Pancreas (tissue), 10 donors: ENCODE measurements at regions not wholly inside any gene's neighbourhood (a gene's known extent, or its start where the extent isn't known, plus 50 kb on each side); places are given as distances from the start of the nearest gene placed in this dataset.
A peak's percentile ranks its signal among the peaks of the same experiment; 100 is the strongest.
"Not testable (repeated sequence)": the region's sequence is repeated elsewhere in the genome, so short reads cannot be mapped to it uniquely, and the experiment has no call there.

Experiments
- ATAC-seq, 4 donors: fragments of 200-7000 bp; cut with Tn5 transposase; one replicate each; pipeline versions ENCODE4 v1.8.0 to v1.9.1; 2020; ENCODE audit warnings: mild to moderate bottlenecking in 4 of 4, moderate library complexity in 4 of 4
- DNase-seq, 6 donors: peaks; one replicate each; pipeline ENCODE4 v3.0.0-alpha.2; 2020
- FAIRE-seq: peaks from 2 replicates; lab custom pipeline; 2012; peaks lifted over from hg19 to GRCh38; lab: Jason Lieb, UNC
- H3K27ac ChIP-seq, 4 donors: fragments of 200-600 bp; sonication (generic); 1 replicate in 3 of 4; 2 replicates in 1 of 4; pipeline versions ENCODE4 v1.5.0 to v1.8.0; 2020
- H3K27me3 ChIP-seq, 4 donors: fragments of 200-600 bp; one replicate each; pipeline ENCODE4 v1.8.0; 2021
- H3K36me3 ChIP-seq, 3 donors: fragments of 200-600 bp; sonication (generic) in 1 of 3; one replicate each; pipeline versions ENCODE4 v1.5.0 to v1.8.0; 2020 to 2021
- H3K4me1 ChIP-seq, 3 donors: fragments of 200-600 bp; one replicate each; pipeline ENCODE4 v1.8.0; 2021
- H3K4me3 ChIP-seq, 4 donors: fragments of 200-600 bp; sonication (generic) in 2 of 4; one replicate each; pipeline versions ENCODE4 v1.5.0 to v1.8.0; 2020 to 2021
- H3K9me3 ChIP-seq, 4 donors: fragments of 200-600 bp; one replicate each; pipeline ENCODE4 v1.8.0; 2021
- CTCF ChIP-seq, 4 donors: fragments of 200-600 bp; sonication (generic) in 3 of 4; IDR thresholded peaks; one replicate each; pipeline versions ENCODE4 v1.5.0 to v1.8.0; 2021; ENCODE audit warnings: antibody characterized with exemption in 4 of 4
- WGBS, 2 donors: extraction: QIAGEN DNeasy Blood & Tissue Kit; methylation state at CpG; one replicate each; pipeline ENCODE4 v1.1.7; 2013; 5-methylcytosine and 5-hydroxymethylcytosine counted together
- intact Hi-C, 3 donors: fragments of 100-400 bp; cut with DNase I; formaldehyde crosslinking; loops; one replicate each; pipeline versions ENCODE4 v1.11.1 to v1.14.2; 2022
- donor health status: healthy with polysubstance abuse.
- donor health status: DM: no; HTN: no; CAD: no; lungs with moderate emphysema.
- donor health status: DM: no; HTN: no; CAD: no.
- donor health status: control.
- donor health status: control.
- donor health status: Bipolar disorder and iron deficiency.
- donor health status: DM: yes; HTN: yes; CAD: no.
- donor health status: DM: no; HTN: no; CAD: no.
- donor health status: DM: no; HTN: no; CAD: no.
- donor health status: DM: yes; HTN: yes; CAD: no.

DNA sequence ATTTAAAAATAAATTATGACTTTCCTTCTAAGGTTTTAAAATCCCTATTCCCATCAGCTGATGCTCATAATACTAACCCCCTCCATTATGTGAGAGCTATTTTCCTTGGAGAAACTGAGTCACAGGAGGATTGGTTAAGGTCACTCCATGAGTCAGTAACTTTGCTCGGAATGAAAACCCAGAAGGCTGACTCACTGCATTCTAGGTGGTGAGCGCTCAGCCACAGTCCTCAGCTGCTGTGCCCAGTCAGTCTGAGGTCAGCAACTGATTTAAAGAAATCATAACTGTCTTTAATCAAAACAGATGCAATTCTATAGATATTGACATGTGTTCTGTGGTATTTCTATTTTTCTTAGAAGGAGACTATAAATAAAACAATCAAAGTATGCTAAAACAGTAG is 359.2 kb downstream of the GJA1 start:
- FAIRE-seq = no peak
- no peaks in the 10 kb centered on the region for H3K36me3 ChIP-seq
- no peaks in the 10 kb centered on the region for H3K9me3 ChIP-seq
- intact Hi-C loops = no loop called here
- no peaks in the 10 kb centered on the region for H3K27me3 ChIP-seq
- no peak overlapping the region for H3K4me3 ChIP-seq
- peak in 2 of 4 donors; percentile 29 to 30 for ATAC-seq
- H3K4me1 ChIP-seq = no peaks in the 10 kb centered on the region
- no peak overlapping the region for H3K27ac ChIP-seq
- no peak for TF ChIP-seq CTCF (IDR thresholded peaks at IDR 0.05)
- 74 to 78% methylated on average over 2 of the region's 2 CpGs for WGBS, 2 donors
- DNase-seq = no peak

DNA sequence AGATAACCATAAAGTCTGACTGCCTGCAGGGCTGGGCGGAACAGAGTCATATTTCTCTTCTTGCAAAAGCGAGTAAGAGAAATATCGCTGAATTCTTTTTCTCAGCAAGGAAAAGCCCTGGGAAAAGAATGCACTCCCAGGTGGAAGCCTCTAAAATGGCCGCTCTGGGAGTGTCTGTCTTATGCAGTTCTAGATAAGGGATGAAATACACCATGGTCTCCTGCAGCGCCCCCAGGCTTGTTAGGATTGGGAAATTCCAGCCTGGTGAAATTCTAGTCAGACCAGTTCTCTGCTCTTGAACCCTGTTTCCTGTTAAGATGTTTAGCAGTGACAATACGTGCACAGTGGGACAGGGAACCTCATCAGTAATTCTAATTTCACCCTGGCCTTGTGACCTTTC is 362.2 kb downstream of the GJA1 start:
- H3K9me3 ChIP-seq, H3K27ac ChIP-seq, H3K36me3 ChIP-seq, H3K27me3 ChIP-seq, FAIRE-seq, ATAC-seq, DNase-seq, H3K4me1 ChIP-seq, H3K4me3 ChIP-seq, intact Hi-C loops: not testable (repeated sequence)
- 86 to 88% methylated on average over 6 of the region's 6 CpGs for WGBS, 2 donors

DNA sequence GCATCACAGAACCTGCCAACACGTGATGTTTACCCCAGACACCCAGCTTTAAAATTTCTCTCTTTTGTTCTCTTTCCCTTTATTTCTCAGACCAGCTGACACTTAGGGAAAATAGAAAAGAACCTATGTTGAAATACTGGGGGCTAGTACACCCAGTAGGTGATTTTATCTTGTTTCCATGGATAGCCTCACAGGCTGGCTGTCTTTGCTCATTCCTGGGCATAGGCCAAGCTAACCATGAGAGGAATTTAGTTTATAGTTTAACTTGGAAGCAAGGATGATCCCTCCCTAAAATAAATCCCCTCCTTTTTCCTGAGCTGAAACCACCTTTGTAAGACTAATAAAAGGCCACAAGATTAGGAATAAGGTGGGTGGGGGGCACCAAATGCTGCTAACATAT is 362.7 kb downstream of the GJA1 start:
- H3K9me3 ChIP-seq, H3K27ac ChIP-seq, FAIRE-seq, ATAC-seq, H3K4me1 ChIP-seq, H3K4me3 ChIP-seq, H3K27me3 ChIP-seq, intact Hi-C loops, H3K36me3 ChIP-seq, DNase-seq: not testable (repeated sequence)
- 68 to 69% methylated on average over 1 of the region's 1 CpG for WGBS, 2 donors

GRCh38 chr6:121799574-121799973 is 364.1 kb downstream of the GJA1 start:
- Histone ChIP-seq H3K9me3 (no peaks in the 10 kb centered on the region), H3K27ac (no peak overlapping the region), H3K36me3 (no peaks in the 10 kb centered on the region), H3K4me1 (no peaks in the 10 kb centered on the region), H3K27me3 (no peaks in the 10 kb centered on the region), H3K4me3 (no peak overlapping the region)
- intact Hi-C loops = no loop called here
- no peak for TF ChIP-seq CTCF (IDR thresholded peaks at IDR 0.05)
- FAIRE-seq (no peak), DNase-seq (no peak), ATAC-seq (no peak)

DNA sequence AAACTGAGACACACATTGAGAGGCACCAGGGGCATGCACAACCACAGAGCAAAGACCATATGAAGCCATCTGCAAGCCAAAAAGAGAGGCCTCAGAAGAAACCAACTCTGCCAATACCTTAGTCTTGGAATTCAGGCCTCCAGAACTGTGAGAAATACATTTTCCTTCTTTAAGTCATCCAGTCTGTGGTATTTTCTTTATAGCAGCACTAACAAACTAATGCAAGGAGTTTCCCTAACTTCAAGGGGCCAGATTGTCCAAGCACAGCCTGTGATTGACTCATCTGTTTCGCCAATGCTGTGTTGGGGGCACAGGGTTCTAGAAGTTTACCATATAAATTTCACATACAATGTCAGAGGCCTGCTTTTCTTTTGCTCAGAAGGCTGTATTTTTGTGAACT is 364.6 kb downstream of the GJA1 start:
- 90 to 95% methylated on average over 1 of the region's 1 CpG for WGBS, 2 donors
- intact Hi-C loops = no loop called here
- Histone ChIP-seq H3K27me3 (no peaks in the 10 kb centered on the region), H3K4me1 (no peaks in the 10 kb centered on the region), H3K27ac (no peak overlapping the region), H3K4me3 (no peak overlapping the region), H3K9me3 (no peaks in the 10 kb centered on the region), H3K36me3 (no peaks in the 10 kb centered on the region)
- ATAC-seq (no peak), FAIRE-seq (no peak), DNase-seq (no peak)
- TF ChIP-seq CTCF (IDR thresholded peaks at IDR 0.05) = no peak

DNA sequence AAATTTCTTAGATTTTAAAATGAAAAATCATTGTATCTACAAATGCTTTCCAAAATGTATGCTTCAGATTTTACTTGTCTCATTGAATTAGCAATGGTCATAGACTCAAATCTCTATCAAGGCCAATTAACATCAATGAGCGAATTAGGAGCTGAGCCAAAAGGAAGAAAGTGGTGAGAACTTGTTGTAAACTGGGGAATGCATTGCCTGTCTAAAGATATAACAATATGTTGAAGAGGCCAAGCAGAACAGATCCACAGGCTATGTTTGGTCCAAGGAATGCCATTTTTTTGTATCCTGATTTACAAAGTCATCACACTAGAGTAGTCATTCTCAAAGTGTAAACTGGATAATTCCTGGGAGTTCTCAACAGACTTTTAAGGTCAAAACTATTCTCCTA is 370.7 kb downstream of the GJA1 start:
- FAIRE-seq = no peak
- WGBS, 2 donors = 87 to 95% methylated on average over 1 of the region's 1 CpG

More for the DNA sequence above, 370.7 kb downstream of the GJA1 start:
- no peaks in the 10 kb centered on the region for H3K27me3 ChIP-seq
- no peak overlapping the region for H3K4me3 ChIP-seq
- H3K27ac ChIP-seq = no peak overlapping the region
- no peaks in the 10 kb centered on the region for H3K9me3 ChIP-seq
- intact Hi-C loops = no loop called here
- TF ChIP-seq CTCF (IDR thresholded peaks at IDR 0.05) = no peak
- DNase-seq = no peak
- H3K4me1 ChIP-seq = no peaks in the 10 kb centered on the region
- ATAC-seq = no peak
- H3K36me3 ChIP-seq = no peaks in the 10 kb centered on the region
